ENCODE measurements at regions not wholly inside any gene's neighbourhood (a gene's known extent, or its start where the extent isn't known, plus 50 kb on each side); places are given as distances from the start of the nearest gene placed in this dataset.

DNA sequence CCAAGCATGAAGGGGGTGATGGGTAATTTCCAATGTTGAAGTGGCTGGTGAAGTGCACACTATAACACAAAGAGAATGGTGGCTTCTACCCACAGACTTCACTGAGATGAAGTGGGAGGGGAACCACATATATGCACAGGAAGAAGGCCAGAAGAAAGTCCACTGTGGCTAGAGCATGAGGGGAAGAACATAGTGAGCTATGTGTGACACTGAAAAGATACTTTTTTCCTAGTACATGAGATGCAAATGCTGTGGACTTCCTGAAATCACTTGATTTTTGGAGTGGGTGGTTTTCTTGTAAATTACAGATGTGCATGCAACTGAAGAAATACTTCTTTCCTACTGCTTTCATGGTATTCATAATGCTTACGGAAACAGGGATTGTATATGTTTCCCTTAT is 115.6 kb upstream of the PHYHIPL start:
- DNase-seq (ENCODE audit: low spot score) (no peak), ATAC-seq (no peak)
- H3K27ac Mint-ChIP-seq = no peak overlapping the region
- H3K4me1 Mint-ChIP-seq = peaks cover 28% of the 10 kb centered on the region
- no peaks in the 10 kb centered on the region for H3K27me3 Mint-ChIP-seq (ENCODE audit: insufficient read depth, low read depth, poor library complexity)
- H3K4me3 Mint-ChIP-seq = no peak overlapping the region
- H3K4me2 ChIP-seq = peak overlapping the region; percentile 11; the same call in 1 of the 2 replicates
- no peaks in the 10 kb centered on the region for H3F3A ChIP-seq (replicated peaks; ENCODE audit: low read depth)
- no peak overlapping the region for H2AFZ ChIP-seq
- no peak overlapping the region for H3K27ac ChIP-seq (ENCODE audit: low read depth)
- H3K9me2 ChIP-seq (ENCODE audit: insufficient read depth) = peaks cover 3% of the 10 kb centered on the region; the same call in 1 of the 2 replicates
- no peaks in the 10 kb centered on the region for H3K27me3 ChIP-seq (ENCODE audit: insufficient read depth)
- TF ChIP-seq STAT1 (IDR thresholded peaks at IDR 0.05; ENCODE audit: unreplicated experiment) (no peak), ZNF331 (CRISPR knock-in tag; IDR thresholded peaks at IDR 0.05; ENCODE audit: low read depth) (no peak), ZNF114 (CRISPR knock-in tag; IDR thresholded peaks at IDR 0.05) (no peak), NANOG (IDR thresholded peaks at IDR 0.05; ENCODE audit: borderline replicate concordance) (no peak), POLR2AphosphoS5 (IDR thresholded peaks at IDR 0.05; ENCODE audit: low read depth) (no peak), EZH2phosphoT487 (IDR thresholded peaks at IDR 0.05; ENCODE audit: unreplicated experiment) (no peak), JUNB (IDR thresholded peaks at IDR 0.05; ENCODE audit: unreplicated experiment) (no peak), EZH2 (IDR thresholded peaks at IDR 0.05; ENCODE audit: low read depth, unreplicated experiment) (no peak), CREB1 (CRISPR knock-in tag; IDR thresholded peaks at IDR 0.05; ENCODE audit: low read depth) (no peak)
- TF ChIP-seq, protein P1, sequence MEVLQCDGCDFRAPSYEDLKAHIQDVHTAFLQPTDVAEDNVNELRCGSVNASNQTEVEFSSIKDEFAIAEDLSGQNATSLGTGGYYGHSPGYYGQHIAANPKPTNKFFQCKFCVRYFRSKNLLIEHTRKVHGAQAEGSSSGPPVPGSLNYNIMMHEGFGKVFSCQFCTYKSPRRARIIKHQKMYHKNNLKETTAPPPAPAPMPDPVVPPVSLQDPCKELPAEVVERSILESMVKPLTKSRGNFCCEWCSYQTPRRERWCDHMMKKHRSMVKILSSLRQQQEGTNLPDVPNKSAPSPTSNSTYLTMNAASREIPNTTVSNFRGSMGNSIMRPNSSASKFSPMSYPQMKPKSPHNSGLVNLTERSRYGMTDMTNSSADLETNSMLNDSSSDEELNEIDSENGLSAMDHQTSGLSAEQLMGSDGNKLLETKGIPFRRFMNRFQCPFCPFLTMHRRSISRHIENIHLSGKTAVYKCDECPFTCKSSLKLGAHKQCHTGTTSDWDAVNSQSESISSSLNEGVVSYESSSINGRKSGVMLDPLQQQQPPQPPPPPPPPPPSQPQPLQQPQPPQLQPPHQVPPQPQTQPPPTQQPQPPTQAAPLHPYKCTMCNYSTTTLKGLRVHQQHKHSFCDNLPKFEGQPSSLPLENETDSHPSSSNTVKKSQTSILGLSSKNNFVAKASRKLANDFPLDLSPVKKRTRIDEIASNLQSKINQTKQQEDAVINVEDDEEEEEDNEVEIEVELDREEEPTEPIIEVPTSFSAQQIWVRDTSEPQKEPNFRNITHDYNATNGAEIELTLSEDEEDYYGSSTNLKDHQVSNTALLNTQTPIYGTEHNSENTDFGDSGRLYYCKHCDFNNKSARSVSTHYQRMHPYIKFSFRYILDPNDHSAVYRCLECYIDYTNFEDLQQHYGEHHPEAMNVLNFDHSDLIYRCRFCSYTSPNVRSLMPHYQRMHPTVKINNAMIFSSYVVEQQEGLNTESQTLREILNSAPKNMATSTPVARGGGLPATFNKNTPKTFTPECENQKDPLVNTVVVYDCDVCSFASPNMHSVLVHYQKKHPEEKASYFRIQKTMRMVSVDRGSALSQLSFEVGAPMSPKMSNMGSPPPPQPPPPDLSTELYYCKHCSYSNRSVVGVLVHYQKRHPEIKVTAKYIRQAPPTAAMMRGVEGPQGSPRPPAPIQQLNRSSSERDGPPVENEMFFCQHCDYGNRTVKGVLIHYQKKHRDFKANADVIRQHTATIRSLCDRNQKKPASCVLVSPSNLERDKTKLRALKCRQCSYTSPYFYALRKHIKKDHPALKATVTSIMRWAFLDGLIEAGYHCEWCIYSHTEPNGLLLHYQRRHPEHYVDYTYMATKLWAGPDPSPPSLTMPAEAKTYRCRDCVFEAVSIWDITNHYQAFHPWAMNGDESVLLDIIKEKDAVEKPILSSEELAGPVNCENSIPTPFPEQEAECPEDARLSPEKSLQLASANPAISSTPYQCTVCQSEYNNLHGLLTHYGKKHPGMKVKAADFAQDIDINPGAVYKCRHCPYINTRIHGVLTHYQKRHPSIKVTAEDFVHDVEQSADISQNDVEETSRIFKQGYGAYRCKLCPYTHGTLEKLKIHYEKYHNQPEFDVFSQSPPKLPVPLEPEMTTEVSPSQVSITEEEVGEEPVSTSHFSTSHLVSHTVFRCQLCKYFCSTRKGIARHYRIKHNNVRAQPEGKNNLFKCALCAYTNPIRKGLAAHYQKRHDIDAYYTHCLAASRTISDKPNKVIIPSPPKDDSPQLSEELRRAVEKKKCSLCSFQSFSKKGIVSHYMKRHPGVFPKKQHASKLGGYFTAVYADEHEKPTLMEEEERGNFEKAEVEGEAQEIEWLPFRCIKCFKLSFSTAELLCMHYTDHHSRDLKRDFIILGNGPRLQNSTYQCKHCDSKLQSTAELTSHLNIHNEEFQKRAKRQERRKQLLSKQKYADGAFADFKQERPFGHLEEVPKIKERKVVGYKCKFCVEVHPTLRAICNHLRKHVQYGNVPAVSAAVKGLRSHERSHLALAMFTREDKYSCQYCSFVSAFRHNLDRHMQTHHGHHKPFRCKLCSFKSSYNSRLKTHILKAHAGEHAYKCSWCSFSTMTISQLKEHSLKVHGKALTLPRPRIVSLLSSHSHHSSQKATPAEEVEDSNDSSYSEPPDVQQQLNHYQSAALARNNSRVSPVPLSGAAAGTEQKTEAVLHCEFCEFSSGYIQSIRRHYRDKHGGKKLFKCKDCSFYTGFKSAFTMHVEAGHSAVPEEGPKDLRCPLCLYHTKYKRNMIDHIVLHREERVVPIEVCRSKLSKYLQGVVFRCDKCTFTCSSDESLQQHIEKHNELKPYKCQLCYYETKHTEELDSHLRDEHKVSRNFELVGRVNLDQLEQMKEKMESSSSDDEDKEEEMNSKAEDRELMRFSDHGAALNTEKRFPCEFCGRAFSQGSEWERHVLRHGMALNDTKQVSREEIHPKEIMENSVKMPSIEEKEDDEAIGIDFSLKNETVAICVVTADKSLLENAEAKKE (CRISPR knock-in tag; IDR thresholded peaks at IDR 0.05) = no peak
- TF ChIP-seq, protein P2, sequence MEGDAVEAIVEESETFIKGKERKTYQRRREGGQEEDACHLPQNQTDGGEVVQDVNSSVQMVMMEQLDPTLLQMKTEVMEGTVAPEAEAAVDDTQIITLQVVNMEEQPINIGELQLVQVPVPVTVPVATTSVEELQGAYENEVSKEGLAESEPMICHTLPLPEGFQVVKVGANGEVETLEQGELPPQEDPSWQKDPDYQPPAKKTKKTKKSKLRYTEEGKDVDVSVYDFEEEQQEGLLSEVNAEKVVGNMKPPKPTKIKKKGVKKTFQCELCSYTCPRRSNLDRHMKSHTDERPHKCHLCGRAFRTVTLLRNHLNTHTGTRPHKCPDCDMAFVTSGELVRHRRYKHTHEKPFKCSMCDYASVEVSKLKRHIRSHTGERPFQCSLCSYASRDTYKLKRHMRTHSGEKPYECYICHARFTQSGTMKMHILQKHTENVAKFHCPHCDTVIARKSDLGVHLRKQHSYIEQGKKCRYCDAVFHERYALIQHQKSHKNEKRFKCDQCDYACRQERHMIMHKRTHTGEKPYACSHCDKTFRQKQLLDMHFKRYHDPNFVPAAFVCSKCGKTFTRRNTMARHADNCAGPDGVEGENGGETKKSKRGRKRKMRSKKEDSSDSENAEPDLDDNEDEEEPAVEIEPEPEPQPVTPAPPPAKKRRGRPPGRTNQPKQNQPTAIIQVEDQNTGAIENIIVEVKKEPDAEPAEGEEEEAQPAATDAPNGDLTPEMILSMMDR (conservative IDR thresholded peaks at IDR 0.05; ENCODE audit: low read depth in 2 of 2) = no peak
- TF ChIP-seq, protein P3, sequence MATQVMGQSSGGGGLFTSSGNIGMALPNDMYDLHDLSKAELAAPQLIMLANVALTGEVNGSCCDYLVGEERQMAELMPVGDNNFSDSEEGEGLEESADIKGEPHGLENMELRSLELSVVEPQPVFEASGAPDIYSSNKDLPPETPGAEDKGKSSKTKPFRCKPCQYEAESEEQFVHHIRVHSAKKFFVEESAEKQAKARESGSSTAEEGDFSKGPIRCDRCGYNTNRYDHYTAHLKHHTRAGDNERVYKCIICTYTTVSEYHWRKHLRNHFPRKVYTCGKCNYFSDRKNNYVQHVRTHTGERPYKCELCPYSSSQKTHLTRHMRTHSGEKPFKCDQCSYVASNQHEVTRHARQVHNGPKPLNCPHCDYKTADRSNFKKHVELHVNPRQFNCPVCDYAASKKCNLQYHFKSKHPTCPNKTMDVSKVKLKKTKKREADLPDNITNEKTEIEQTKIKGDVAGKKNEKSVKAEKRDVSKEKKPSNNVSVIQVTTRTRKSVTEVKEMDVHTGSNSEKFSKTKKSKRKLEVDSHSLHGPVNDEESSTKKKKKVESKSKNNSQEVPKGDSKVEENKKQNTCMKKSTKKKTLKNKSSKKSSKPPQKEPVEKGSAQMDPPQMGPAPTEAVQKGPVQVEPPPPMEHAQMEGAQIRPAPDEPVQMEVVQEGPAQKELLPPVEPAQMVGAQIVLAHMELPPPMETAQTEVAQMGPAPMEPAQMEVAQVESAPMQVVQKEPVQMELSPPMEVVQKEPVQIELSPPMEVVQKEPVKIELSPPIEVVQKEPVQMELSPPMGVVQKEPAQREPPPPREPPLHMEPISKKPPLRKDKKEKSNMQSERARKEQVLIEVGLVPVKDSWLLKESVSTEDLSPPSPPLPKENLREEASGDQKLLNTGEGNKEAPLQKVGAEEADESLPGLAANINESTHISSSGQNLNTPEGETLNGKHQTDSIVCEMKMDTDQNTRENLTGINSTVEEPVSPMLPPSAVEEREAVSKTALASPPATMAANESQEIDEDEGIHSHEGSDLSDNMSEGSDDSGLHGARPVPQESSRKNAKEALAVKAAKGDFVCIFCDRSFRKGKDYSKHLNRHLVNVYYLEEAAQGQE (IDR thresholded peaks at IDR 0.05; ENCODE audit: unreplicated experiment) = no peak
- TF ChIP-seq, protein P4, sequence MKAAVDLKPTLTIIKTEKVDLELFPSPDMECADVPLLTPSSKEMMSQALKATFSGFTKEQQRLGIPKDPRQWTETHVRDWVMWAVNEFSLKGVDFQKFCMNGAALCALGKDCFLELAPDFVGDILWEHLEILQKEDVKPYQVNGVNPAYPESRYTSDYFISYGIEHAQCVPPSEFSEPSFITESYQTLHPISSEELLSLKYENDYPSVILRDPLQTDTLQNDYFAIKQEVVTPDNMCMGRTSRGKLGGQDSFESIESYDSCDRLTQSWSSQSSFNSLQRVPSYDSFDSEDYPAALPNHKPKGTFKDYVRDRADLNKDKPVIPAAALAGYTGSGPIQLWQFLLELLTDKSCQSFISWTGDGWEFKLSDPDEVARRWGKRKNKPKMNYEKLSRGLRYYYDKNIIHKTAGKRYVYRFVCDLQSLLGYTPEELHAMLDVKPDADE (IDR thresholded peaks at IDR 0.05) = no peak
- no peak overlapping the region for H3K4me3 ChIP-seq
- H4K20me1 ChIP-seq (replicated peaks; ENCODE audit: insufficient read depth) = no peaks in the 10 kb centered on the region
- H3K4me1 ChIP-seq (ENCODE audit: insufficient read depth) = no peaks in the 10 kb centered on the region; the same call in 1 of the 2 replicates
- no peaks in the 10 kb centered on the region for H3K36me3 Mint-ChIP-seq (ENCODE audit: low read depth)
- H3K9me3 Mint-ChIP-seq = no peaks in the 10 kb centered on the region
- H3K36me3 ChIP-seq (ENCODE audit: insufficient read depth) = no peaks in the 10 kb centered on the region
- no peaks in the 10 kb centered on the region for H3K79me2 ChIP-seq (replicated peaks; ENCODE audit: insufficient read depth)

Data from GM23338 (cell line).